ENCODE measurements at regions not wholly inside any gene's neighbourhood (a gene's known extent, or its start where the extent isn't known, plus 50 kb on each side); places are given as distances from the start of the nearest gene placed in this dataset.

DNA sequence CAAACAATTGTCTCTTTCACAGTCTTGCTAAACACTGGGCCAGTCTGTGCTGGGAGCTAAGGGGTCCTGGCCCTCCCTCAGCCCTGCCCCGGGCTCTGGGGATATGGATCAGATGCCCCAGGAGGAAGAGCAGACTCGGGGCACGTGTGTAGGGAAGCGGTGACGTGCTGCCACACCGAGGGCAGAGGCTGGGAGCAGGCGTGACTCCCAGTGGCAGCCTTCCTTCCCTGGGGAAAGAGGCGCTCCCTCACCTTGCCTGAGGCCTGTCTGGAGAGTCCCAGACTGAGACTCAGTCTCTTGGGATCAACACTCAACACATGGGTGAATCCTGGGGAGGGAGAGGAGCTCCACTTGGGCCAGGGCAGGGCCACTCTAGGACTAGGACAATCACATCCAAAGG lies 54.1 kb upstream of the GRIP2 start:
- no peak overlapping the region for H3K56ac ChIP-seq (replicated peaks; ENCODE audit: insufficient read length, low read depth, low read length)
- H3K4me1 ChIP-seq (replicated peaks in 1 of 4; ENCODE audit: control insufficient read depth in 3 of 4, insufficient read depth in 4 of 4, low read length in 3 of 4): peaks cover 0 to 2% (median 0%) of the 10 kb centered on the region in 4 experiments; a peak in 2 of 7 replicates
- H3K23me2 ChIP-seq (ENCODE audit: low read depth, low read length): 0 out of 2 replicates have a peak, but pooled peaks cover 1% of the 10 kb centered on the region
- H3K4ac ChIP-seq (replicated peaks; ENCODE audit: insufficient read length, low read depth, low read length): no peak overlapping the region
- H4K8ac ChIP-seq (ENCODE audit: extremely low read depth, insufficient read depth, low read length): no peak overlapping the region
- 88% methylated on average over 8 of the region's 8 CpGs; no CpG with 5 or more reads in 1 of the 2 experiments for WGBS, 2 experiments (ENCODE audit: extremely low coverage in 1 of 2, insufficient coverage in 1 of 2, insufficient read length in 1 of 2, insufficient replicate concordance in 2 of 2, low coverage in 1 of 2, low lambda C conversion rate in 2 of 2, missing lambda C conversion rate in 1 of 2)
- no peak overlapping the region for H2BK120ac ChIP-seq (replicated peaks; ENCODE audit: low read depth, low read length)
- H3K9me3 ChIP-seq (ENCODE audit: insufficient read depth in 2 of 2, low read depth in 1 of 2, low read length in 1 of 2): no peaks in the 10 kb centered on the region
- DNase-seq (ENCODE audit: low read depth in 1 of 2, low spot score in 2 of 2) (no peak), FAIRE-seq (no peak)
- H2BK20ac ChIP-seq (ENCODE audit: low read length): no peak overlapping the region
- H4K5ac ChIP-seq (ENCODE audit: insufficient read length, low read depth, low read length): no peak overlapping the region
- no peaks in the 10 kb centered on the region for H3K79me2 ChIP-seq (ENCODE audit: control insufficient read depth in 1 of 2, insufficient read depth in 2 of 2, low read length in 2 of 2)
- peaks cover 2 to 12% of the 10 kb centered on the region in 2 experiments for H4K20me1 ChIP-seq (replicated peaks in 1 of 2; ENCODE audit: control insufficient read depth in 1 of 2, insufficient read depth in 2 of 2, low read length in 2 of 2)
- no peak overlapping the region for H3K9ac ChIP-seq (replicated peaks in 1 of 4; ENCODE audit: extremely low read depth in 1 of 4, low read depth in 3 of 4, low read length in 3 of 4)
- no peaks in the 10 kb centered on the region for H3K36me3 ChIP-seq (ENCODE audit: control insufficient read depth in 2 of 4, insufficient read depth in 4 of 4, low read length in 3 of 4)
- H2AFZ ChIP-seq (ENCODE audit: low read length): no peak overlapping the region
- no peak overlapping the region for H2BK15ac ChIP-seq (ENCODE audit: low read length)
- H2AK5ac ChIP-seq (ENCODE audit: low read depth, low read length): no peak overlapping the region
- TF ChIP-seq CHD1 (IDR thresholded peaks at IDR 0.05; ENCODE audit: low read depth, low read length): no peak
- no peak for TF ChIP-seq RAD21 (IDR thresholded peaks at IDR 0.05 in 1 of 2, conservative IDR thresholded peaks at IDR 0.05 in 1 of 2; ENCODE audit: low read depth in 2 of 2, low read length in 2 of 2)
- no peak for TF ChIP-seq POU5F1 (IDR thresholded peaks at IDR 0.05; ENCODE audit: low read depth, low read length)
- no peak for TF ChIP-seq POLR2AphosphoS5 (IDR thresholded peaks at IDR 0.05; ENCODE audit: low read depth, low read length)
- no peak overlapping the region for H3K14ac ChIP-seq (ENCODE audit: insufficient read length)
- no peak overlapping the region for H4K91ac ChIP-seq (replicated peaks; ENCODE audit: insufficient read length, low read length)
- peaks cover 4% of the 10 kb centered on the region; the same call in 1 of the 2 replicates for H3K79me1 ChIP-seq (ENCODE audit: low read depth, low read length)
- CTCF ChIA-PET (ENCODE audit: partially characterized antibody): interaction anchor here (0.8 to 2.4 kb wide), 7 partner anchors 7 to 136 kb away, joined by 3 to 8 read pairs (median 4); no protein-coding TSS in a partner anchor
- no peak overlapping the region for H3K18ac ChIP-seq (ENCODE audit: extremely low read depth, low read length)
- H2BK5ac ChIP-seq (ENCODE audit: low read depth, low read length): no peak overlapping the region
- no peak overlapping the region for H3K23ac ChIP-seq (ENCODE audit: insufficient read length)
- H3K27me3 ChIP-seq (replicated peaks in 1 of 4; ENCODE audit: control insufficient read depth in 3 of 4, extremely low read depth in 1 of 4, insufficient read depth in 3 of 4, low read length in 3 of 4): 0 out of 7 replicates have a peak, but pooled peaks cover 0 to 2% (median 0%) of the 10 kb centered on the region in 4 experiments
- H3K4me2 ChIP-seq (ENCODE audit: insufficient read depth in 1 of 2, low read depth in 2 of 2, low read length in 2 of 2): no peak overlapping the region
- H3K27ac ChIP-seq (ENCODE audit: low read depth, low read length): no peak overlapping the region
- POLR2A ChIA-PET (ENCODE audit: partially characterized antibody): no interaction called here
- no peak overlapping the region for H3K4me3 ChIP-seq (ENCODE audit: extremely low read depth in 1 of 4, insufficient read depth in 2 of 4, low read depth in 3 of 4, low read length in 4 of 4)
- H2BK12ac ChIP-seq (ENCODE audit: low read depth, low read length): no peak overlapping the region

All from H1 (cell line).